Esophagus squamous epithelium (tissue), 4 donors: ENCODE measurements at regions not wholly inside any gene's neighbourhood (a gene's known extent, or its start where the extent isn't known, plus 50 kb on each side); places are given as distances from the start of the nearest gene placed in this dataset.

Experiments used
- POLR2A ChIP-seq, 4 donors: fragments of 450-650 bp; IDR thresholded peaks; one replicate each; pipeline ENCODE4 v1.6.1; 2017; ENCODE audit warnings: antibody characterized with exemption in 4 of 4, mild to moderate bottlenecking in 4 of 4, moderate library complexity in 3 of 4
- TF ChIP-seq, protein P1 (sequence below), 6 experiments: fragments of 450-650 bp in 4 of 6; fragments of 200-600 bp in 2 of 6; sonication (generic) in 2 of 6; IDR thresholded peaks; one replicate each; pipeline ENCODE4 v1.5.1; 2016 to 2019; ENCODE audit warnings: antibody characterized with exemption in 6 of 6, mild to moderate bottlenecking in 4 of 6, moderate library complexity in 4 of 6

DNA sequence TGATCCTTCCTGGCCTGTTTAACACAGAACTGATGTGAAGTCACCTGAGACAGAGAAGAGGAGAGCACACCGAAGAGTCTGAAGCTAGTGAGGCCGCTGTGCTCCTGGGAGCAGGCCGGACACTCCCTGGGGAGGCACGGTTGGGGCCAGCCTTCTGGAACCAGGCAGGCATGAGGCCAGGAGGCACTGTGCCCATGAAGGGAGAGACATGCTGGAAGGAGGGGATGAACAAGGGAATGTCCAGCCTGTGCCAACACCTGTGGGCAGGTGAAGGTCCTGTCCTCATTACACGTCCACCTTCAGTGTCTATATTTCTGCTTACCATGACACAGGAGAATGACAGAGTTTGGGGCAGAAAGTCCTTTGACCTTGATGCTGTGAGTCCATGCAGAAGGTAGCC is 183.8 kb upstream of the S1PR3 start:
- TF ChIP-seq, protein P1, sequence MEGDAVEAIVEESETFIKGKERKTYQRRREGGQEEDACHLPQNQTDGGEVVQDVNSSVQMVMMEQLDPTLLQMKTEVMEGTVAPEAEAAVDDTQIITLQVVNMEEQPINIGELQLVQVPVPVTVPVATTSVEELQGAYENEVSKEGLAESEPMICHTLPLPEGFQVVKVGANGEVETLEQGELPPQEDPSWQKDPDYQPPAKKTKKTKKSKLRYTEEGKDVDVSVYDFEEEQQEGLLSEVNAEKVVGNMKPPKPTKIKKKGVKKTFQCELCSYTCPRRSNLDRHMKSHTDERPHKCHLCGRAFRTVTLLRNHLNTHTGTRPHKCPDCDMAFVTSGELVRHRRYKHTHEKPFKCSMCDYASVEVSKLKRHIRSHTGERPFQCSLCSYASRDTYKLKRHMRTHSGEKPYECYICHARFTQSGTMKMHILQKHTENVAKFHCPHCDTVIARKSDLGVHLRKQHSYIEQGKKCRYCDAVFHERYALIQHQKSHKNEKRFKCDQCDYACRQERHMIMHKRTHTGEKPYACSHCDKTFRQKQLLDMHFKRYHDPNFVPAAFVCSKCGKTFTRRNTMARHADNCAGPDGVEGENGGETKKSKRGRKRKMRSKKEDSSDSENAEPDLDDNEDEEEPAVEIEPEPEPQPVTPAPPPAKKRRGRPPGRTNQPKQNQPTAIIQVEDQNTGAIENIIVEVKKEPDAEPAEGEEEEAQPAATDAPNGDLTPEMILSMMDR (IDR thresholded peaks at IDR 0.05) = no peak
- TF ChIP-seq POLR2A (IDR thresholded peaks at IDR 0.05) = no peak
